Liver (tissue), 8 donors: ENCODE measurements at regions not wholly inside any gene's neighbourhood (a gene's known extent, or its start where the extent isn't known, plus 50 kb on each side); places are given as distances from the start of the nearest gene placed in this dataset.

Experiments
- DNase-seq: peaks from one replicate; pipeline ENCODE4 v3.0.0-alpha.2; 2017; ENCODE audit warnings: low spot score
- H3K27ac ChIP-seq, 2 donors: one replicate each; pipeline ENCODE4 v1.7.0; 2013; ENCODE audit warnings: inconsistent platforms in 2 of 2, low read length in 2 of 2, control low read depth in 1 of 2, low read depth in 1 of 2, mild to moderate bottlenecking in 1 of 2
- H3K27me3 ChIP-seq, 4 donors: one replicate each; pipeline versions ENCODE4 v1.6.1 to v1.7.0; 2013; ENCODE audit warnings: low read length in 3 of 4, inconsistent platforms in 1 of 4, mild to moderate bottlenecking in 1 of 4, moderate library complexity in 1 of 4; ENCODE audit not compliant: control insufficient read depth in 4 of 4, insufficient read depth in 4 of 4
- H3K36me3 ChIP-seq, 4 donors: one replicate each; pipeline versions ENCODE4 v1.6.1 to v1.7.0; 2013; ENCODE audit warnings: low read length in 3 of 4, mild to moderate bottlenecking in 3 of 4, low read depth in 1 of 4, moderate library complexity in 1 of 4; ENCODE audit not compliant: control insufficient read depth in 4 of 4, insufficient read depth in 3 of 4
- H3K4me1 ChIP-seq, 4 donors: one replicate each; pipeline versions ENCODE4 v1.6.1 to v1.7.0; 2013; ENCODE audit warnings: low read length in 3 of 4, mild to moderate bottlenecking in 3 of 4, moderate library complexity in 1 of 4; ENCODE audit not compliant: control insufficient read depth in 4 of 4, insufficient read depth in 4 of 4
- H3K4me3 ChIP-seq, 3 donors: one replicate each; pipeline versions ENCODE4 v1.6.1 to v1.7.0; 2013; ENCODE audit warnings: low read length in 3 of 3, control low read depth in 1 of 3, low read depth in 1 of 3, mild to moderate bottlenecking in 1 of 3
- H3K9ac ChIP-seq, 2 donors: one replicate each; pipeline ENCODE4 v1.7.0; 2013; ENCODE audit warnings: low read length in 2 of 2, mild to moderate bottlenecking in 2 of 2, moderate library complexity in 2 of 2, control low read depth in 1 of 2, low read depth in 1 of 2
- H3K9me3 ChIP-seq, 4 donors: one replicate each; pipeline versions ENCODE4 v1.6.1 to v1.7.0; 2013; ENCODE audit warnings: low read length in 3 of 4; ENCODE audit not compliant: control insufficient read depth in 4 of 4
- EGR1 ChIP-seq, 2 donors: IDR thresholded peaks; 2 replicates each; pipeline ENCODE4 v1.6.1; 2016 to 2018; ENCODE audit warnings: antibody characterized with exemption in 2 of 2, low read depth in 2 of 2
- FOXA1 ChIP-seq: IDR thresholded peaks from 2 replicates; pipeline ENCODE4 v1.6.1; 2016; ENCODE audit warnings: antibody characterized with exemption
- FOXA2 ChIP-seq: IDR thresholded peaks from 2 replicates; pipeline ENCODE4 v1.6.1; 2016; ENCODE audit warnings: antibody characterized with exemption
- GABPA ChIP-seq, 2 donors: IDR thresholded peaks in 1 of 2; conservative IDR thresholded peaks in 1 of 2; 2 replicates each; pipeline ENCODE4 v1.6.1; 2016; ENCODE audit warnings: antibody characterized with exemption in 2 of 2, mild to moderate bottlenecking in 1 of 2, moderate library complexity in 1 of 2
- HNF4A ChIP-seq, 2 donors: conservative IDR thresholded peaks; 2 replicates each; pipeline ENCODE4 v1.6.1; 2016; ENCODE audit warnings: antibody characterized with exemption in 2 of 2, mild to moderate bottlenecking in 2 of 2
- HNF4G ChIP-seq: IDR thresholded peaks from 2 replicates; pipeline ENCODE4 v1.6.1; 2016; ENCODE audit warnings: antibody characterized with exemption
- JUND ChIP-seq, 2 donors: IDR thresholded peaks; 2 replicates each; pipeline ENCODE4 v1.6.1; 2016; ENCODE audit warnings: antibody characterized with exemption in 2 of 2
- NR2F2 ChIP-seq: IDR thresholded peaks from 2 replicates; pipeline ENCODE4 v1.6.1; 2016; ENCODE audit warnings: antibody characterized with exemption
- RAD21 ChIP-seq, 2 donors: IDR thresholded peaks; 2 replicates each; pipeline ENCODE4 v1.6.1; 2016; ENCODE audit warnings: antibody characterized with exemption in 2 of 2, mild to moderate bottlenecking in 2 of 2
- RXRA ChIP-seq, 2 donors: IDR thresholded peaks; 2 replicates each; pipeline ENCODE4 v1.6.1; 2017 to 2018; ENCODE audit warnings: antibody characterized with exemption in 2 of 2, mild to moderate bottlenecking in 1 of 2
- SP1 ChIP-seq: IDR thresholded peaks from 2 replicates; pipeline ENCODE4 v1.6.1; 2018; ENCODE audit warnings: antibody characterized with exemption, mild to moderate bottlenecking
- TAF1 ChIP-seq: conservative IDR thresholded peaks from 2 replicates; pipeline ENCODE4 v1.6.1; 2016; ENCODE audit warnings: antibody characterized with exemption, mild to moderate bottlenecking
- YY1 ChIP-seq: IDR thresholded peaks from 2 replicates; pipeline ENCODE4 v1.6.1; 2016; ENCODE audit warnings: antibody characterized with exemption, mild to moderate bottlenecking
- WGBS: extraction: QIAGEN DNeasy Blood & Tissue Kit; methylation state at CpG from one replicate; pipeline ENCODE4 v1.1.7; 2013; 5-methylcytosine and 5-hydroxymethylcytosine counted together
- TF ChIP-seq, protein P1 (sequence below): IDR thresholded peaks from 2 replicates; pipeline ENCODE4 v1.6.1; 2016; ENCODE audit warnings: antibody characterized with exemption, mild to moderate bottlenecking
- TF ChIP-seq, protein P2 (sequence below): fragments of 150-350 bp; IDR thresholded peaks from 2 replicates; pipeline ENCODE4 v1.5.1; 2017; ENCODE audit warnings: improper control_type of control experiment, low read depth, low read length; ENCODE audit not compliant: missing input control
- TF ChIP-seq, protein P3 (sequence below): IDR thresholded peaks from 2 replicates; pipeline ENCODE4 v1.6.1; 2016; ENCODE audit warnings: antibody characterized with exemption
- TF ChIP-seq, protein P4 (sequence below): IDR thresholded peaks from 2 replicates; pipeline ENCODE4 v1.6.1; 2016; ENCODE audit warnings: antibody characterized with exemption
- TF ChIP-seq, protein P5 (sequence below): IDR thresholded peaks from 2 replicates; pipeline ENCODE4 v1.6.1; 2016; ENCODE audit warnings: antibody characterized with exemption
- donor health status: healthy.
- donor health status: healthy.
- donor health status: healthy.
- donor health status: healthy.
- donor health status: healthy.

DNA sequence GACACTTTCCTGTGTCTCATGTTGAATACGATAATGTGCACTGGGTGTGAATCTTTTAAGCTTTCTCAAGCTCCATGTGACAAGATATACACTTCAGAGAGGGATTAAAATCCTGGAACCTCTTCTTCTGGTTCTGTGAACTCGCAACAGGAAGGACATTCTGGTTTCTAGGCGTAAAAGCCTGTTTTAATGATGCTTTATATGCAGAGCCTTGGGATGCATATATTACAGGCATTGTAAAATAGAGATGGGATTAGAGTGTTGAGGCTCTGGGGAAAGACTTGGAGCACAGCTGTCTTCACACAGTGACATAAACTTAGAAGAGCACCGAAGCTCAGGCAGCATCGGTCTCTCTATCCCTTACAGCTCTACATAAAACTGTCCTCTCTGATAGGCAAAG lies 107.7 kb upstream of the SV2C start:
- Histone ChIP-seq H3K27me3 (peaks cover 0 to 2% (median 0%) of the 10 kb centered on the region in 4 donors), H3K36me3 (no peaks in the 10 kb centered on the region), H3K9me3 (peaks cover 0 to 4% (median 0%) of the 10 kb centered on the region in 4 donors), H3K27ac (no peak overlapping the region), H3K4me3 (no peak overlapping the region), H3K9ac (no peak overlapping the region), H3K4me1 (no peaks in the 10 kb centered on the region)
- no peak for DNase-seq
- 81% methylated on average over 5 of the region's 5 CpGs for WGBS
- no peak for TF ChIP-seq YY1
- no peak for TF ChIP-seq EGR1 (IDR thresholded peaks at IDR 0.05; ENCODE audit: low read depth in 2 of 2)
- TF ChIP-seq, protein P1, sequence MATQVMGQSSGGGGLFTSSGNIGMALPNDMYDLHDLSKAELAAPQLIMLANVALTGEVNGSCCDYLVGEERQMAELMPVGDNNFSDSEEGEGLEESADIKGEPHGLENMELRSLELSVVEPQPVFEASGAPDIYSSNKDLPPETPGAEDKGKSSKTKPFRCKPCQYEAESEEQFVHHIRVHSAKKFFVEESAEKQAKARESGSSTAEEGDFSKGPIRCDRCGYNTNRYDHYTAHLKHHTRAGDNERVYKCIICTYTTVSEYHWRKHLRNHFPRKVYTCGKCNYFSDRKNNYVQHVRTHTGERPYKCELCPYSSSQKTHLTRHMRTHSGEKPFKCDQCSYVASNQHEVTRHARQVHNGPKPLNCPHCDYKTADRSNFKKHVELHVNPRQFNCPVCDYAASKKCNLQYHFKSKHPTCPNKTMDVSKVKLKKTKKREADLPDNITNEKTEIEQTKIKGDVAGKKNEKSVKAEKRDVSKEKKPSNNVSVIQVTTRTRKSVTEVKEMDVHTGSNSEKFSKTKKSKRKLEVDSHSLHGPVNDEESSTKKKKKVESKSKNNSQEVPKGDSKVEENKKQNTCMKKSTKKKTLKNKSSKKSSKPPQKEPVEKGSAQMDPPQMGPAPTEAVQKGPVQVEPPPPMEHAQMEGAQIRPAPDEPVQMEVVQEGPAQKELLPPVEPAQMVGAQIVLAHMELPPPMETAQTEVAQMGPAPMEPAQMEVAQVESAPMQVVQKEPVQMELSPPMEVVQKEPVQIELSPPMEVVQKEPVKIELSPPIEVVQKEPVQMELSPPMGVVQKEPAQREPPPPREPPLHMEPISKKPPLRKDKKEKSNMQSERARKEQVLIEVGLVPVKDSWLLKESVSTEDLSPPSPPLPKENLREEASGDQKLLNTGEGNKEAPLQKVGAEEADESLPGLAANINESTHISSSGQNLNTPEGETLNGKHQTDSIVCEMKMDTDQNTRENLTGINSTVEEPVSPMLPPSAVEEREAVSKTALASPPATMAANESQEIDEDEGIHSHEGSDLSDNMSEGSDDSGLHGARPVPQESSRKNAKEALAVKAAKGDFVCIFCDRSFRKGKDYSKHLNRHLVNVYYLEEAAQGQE, result no peak
- no peak for TF ChIP-seq RXRA (IDR thresholded peaks at IDR 0.05)
- TF ChIP-seq NR2F2, result no peak
- TF ChIP-seq, protein P2, sequence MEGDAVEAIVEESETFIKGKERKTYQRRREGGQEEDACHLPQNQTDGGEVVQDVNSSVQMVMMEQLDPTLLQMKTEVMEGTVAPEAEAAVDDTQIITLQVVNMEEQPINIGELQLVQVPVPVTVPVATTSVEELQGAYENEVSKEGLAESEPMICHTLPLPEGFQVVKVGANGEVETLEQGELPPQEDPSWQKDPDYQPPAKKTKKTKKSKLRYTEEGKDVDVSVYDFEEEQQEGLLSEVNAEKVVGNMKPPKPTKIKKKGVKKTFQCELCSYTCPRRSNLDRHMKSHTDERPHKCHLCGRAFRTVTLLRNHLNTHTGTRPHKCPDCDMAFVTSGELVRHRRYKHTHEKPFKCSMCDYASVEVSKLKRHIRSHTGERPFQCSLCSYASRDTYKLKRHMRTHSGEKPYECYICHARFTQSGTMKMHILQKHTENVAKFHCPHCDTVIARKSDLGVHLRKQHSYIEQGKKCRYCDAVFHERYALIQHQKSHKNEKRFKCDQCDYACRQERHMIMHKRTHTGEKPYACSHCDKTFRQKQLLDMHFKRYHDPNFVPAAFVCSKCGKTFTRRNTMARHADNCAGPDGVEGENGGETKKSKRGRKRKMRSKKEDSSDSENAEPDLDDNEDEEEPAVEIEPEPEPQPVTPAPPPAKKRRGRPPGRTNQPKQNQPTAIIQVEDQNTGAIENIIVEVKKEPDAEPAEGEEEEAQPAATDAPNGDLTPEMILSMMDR, result no peak
- TF ChIP-seq FOXA2, result no peak
- no peak for TF ChIP-seq JUND (IDR thresholded peaks at IDR 0.05)
- TF ChIP-seq SP1, result no peak
- no peak for TF ChIP-seq HNF4G
- no peak for TF ChIP-seq FOXA1
- TF ChIP-seq GABPA (IDR thresholded peaks at IDR 0.05 in 1 of 2, conservative IDR thresholded peaks at IDR 0.05 in 1 of 2), result no peak
- no peak for TF ChIP-seq HNF4A (conservative IDR thresholded peaks at IDR 0.05)
- no peak for TF ChIP-seq TAF1
- TF ChIP-seq, protein P3, sequence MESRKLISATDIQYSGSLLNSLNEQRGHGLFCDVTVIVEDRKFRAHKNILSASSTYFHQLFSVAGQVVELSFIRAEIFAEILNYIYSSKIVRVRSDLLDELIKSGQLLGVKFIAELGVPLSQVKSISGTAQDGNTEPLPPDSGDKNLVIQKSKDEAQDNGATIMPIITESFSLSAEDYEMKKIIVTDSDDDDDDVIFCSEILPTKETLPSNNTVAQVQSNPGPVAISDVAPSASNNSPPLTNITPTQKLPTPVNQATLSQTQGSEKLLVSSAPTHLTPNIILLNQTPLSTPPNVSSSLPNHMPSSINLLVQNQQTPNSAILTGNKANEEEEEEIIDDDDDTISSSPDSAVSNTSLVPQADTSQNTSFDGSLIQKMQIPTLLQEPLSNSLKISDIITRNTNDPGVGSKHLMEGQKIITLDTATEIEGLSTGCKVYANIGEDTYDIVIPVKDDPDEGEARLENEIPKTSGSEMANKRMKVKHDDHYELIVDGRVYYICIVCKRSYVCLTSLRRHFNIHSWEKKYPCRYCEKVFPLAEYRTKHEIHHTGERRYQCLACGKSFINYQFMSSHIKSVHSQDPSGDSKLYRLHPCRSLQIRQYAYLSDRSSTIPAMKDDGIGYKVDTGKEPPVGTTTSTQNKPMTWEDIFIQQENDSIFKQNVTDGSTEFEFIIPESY, result no peak
- no peak for TF ChIP-seq RAD21 (IDR thresholded peaks at IDR 0.05)
- TF ChIP-seq, protein P4, sequence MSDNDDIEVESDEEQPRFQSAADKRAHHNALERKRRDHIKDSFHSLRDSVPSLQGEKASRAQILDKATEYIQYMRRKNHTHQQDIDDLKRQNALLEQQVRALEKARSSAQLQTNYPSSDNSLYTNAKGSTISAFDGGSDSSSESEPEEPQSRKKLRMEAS, result no peak
- TF ChIP-seq, protein P5, sequence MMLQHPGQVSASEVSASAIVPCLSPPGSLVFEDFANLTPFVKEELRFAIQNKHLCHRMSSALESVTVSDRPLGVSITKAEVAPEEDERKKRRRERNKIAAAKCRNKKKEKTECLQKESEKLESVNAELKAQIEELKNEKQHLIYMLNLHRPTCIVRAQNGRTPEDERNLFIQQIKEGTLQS, result no peak
